ENCODE measurements at regions not wholly inside any gene's neighbourhood (a gene's known extent, or its start where the extent isn't known, plus 50 kb on each side); places are given as distances from the start of the nearest gene placed in this dataset.
"Not testable (repeated sequence)": the region's sequence is repeated elsewhere in the genome, so short reads cannot be mapped to it uniquely, and the experiment has no call there.

- DNase-seq: no peak
These were observed 980.1 kb downstream of the KCNMA1 start for GRCh38 chr10:76657337-76658012.

- DNase-seq: no peak
These were observed 986.5 kb downstream of the KCNMA1 start for GRCh38 chr10:76651154-76651553.

- DNase-seq: no peak
These were observed 987.9 kb downstream of the KCNMA1 start for GRCh38 chr10:76649723-76650127.

GRCh38 chr10:76649254-76649653 is 988.4 kb downstream of the KCNMA1 start:
- DNase-seq: no peak

GRCh38 chr10:76647301-76647700 is 990.3 kb downstream of the KCNMA1 start:
- DNase-seq: no peak

GRCh38 chr10:76645341-76645740 is 992.3 kb downstream of the KCNMA1 start:
- no peak for DNase-seq

- DNase-seq: no peak
These were observed 993.1 kb downstream of the KCNMA1 start for GRCh38 chr10:76644476-76644875.

- no peak for DNase-seq
These were observed 994.1 kb downstream of the KCNMA1 start for GRCh38 chr10:76643511-76643911.

GRCh38 chr10:76642358-76642757 is 995.2 kb downstream of the KCNMA1 start:
- DNase-seq: no peak

- DNase-seq: no peak
These were observed 996.4 kb downstream of the KCNMA1 start for GRCh38 chr10:76641215-76641614.

- no peak for DNase-seq
These were observed 996.8 kb downstream of the KCNMA1 start for GRCh38 chr10:76640806-76641205.

GRCh38 chr10:76632767-76633051 is 1004.9 kb downstream of the KCNMA1 start:
- no peak for DNase-seq

- DNase-seq: no peak
These were observed 1005.5 kb downstream of the KCNMA1 start for GRCh38 chr10:76631884-76632766.

- no peak for DNase-seq
These were observed 1006.5 kb downstream of the KCNMA1 start for GRCh38 chr10:76631036-76631670.

GRCh38 chr10:76628801-76629200 is 1008.8 kb downstream of the KCNMA1 start:
- DNase-seq: no peak

GRCh38 chr10:76626386-76626785 is 1011.2 kb downstream of the KCNMA1 start:
- DNase-seq: no peak

- DNase-seq: no peak
These were observed 1013.1 kb downstream of the KCNMA1 start for GRCh38 chr10:76624470-76624869.

GRCh38 chr10:76621886-76622620 is 1015.6 kb downstream of the KCNMA1 start:
- DNase-seq: no peak

- no peak for DNase-seq
These were observed 1019.0 kb downstream of the KCNMA1 start for GRCh38 chr10:76618641-76619040.

GRCh38 chr10:76618171-76618570 is 1019.4 kb downstream of the KCNMA1 start:
- no peak for DNase-seq

- DNase-seq: not testable (repeated sequence)
These were observed 1020.9 kb downstream of the KCNMA1 start for GRCh38 chr10:76616666-76617065.

- DNase-seq: no peak
These were observed 1022.6 kb downstream of the KCNMA1 start for GRCh38 chr10:76615049-76615448.
